Mesendoderm (in vitro differentiated cells): ENCODE measurements at regions not wholly inside any gene's neighbourhood (a gene's known extent, or its start where the extent isn't known, plus 50 kb on each side); places are given as distances from the start of the nearest gene placed in this dataset.

ENCODE experiments used
- DNase-seq: peaks from one replicate; pipeline ENCODE4 v3.0.0; 2013
- H2AK5ac ChIP-seq: 2 replicates; pipeline ENCODE4 v1.6.1; 2013; ENCODE audit warnings: low read length, inconsistent platforms
- H2BK120ac ChIP-seq: 2 replicates; pipeline ENCODE4 v1.6.1; 2013; ENCODE audit warnings: low read depth, mild to moderate bottlenecking, low read length, moderate library complexity, mixed read lengths
- H2BK15ac ChIP-seq: replicated peaks from 2 replicates; pipeline ENCODE4 v1.6.1; 2013; ENCODE audit warnings: low read depth, mild to moderate bottlenecking, moderate library complexity
- H2BK5ac ChIP-seq: 2 replicates; pipeline ENCODE4 v1.6.1; 2013; ENCODE audit warnings: low read length, inconsistent platforms
- H3K18ac ChIP-seq: 2 replicates; pipeline ENCODE4 v1.6.1; 2013; ENCODE audit warnings: mild to moderate bottlenecking, low read length, mixed read lengths
- H3K23ac ChIP-seq: one replicate; pipeline ENCODE4 v1.6.1; 2013; ENCODE audit warnings: low read length
- H3K27ac ChIP-seq: 2 replicates; pipeline ENCODE4 v1.5.1; 2013; ENCODE audit warnings: low read depth, mild to moderate bottlenecking, inconsistent platforms, low read length, moderate library complexity
- H3K27me3 ChIP-seq: 2 replicates; pipeline ENCODE4 v1.6.1; 2013; ENCODE audit warnings: low read length, control low read depth, mild to moderate bottlenecking, inconsistent platforms; ENCODE audit not compliant: insufficient read depth, poor library complexity
- H3K36me3 ChIP-seq: 2 replicates; pipeline ENCODE4 v1.6.1; 2013; ENCODE audit warnings: low read length, inconsistent platforms; ENCODE audit not compliant: control insufficient read depth, insufficient read depth
- H3K4ac ChIP-seq: one replicate; pipeline ENCODE4 v1.6.1; 2013; ENCODE audit warnings: low read depth, mild to moderate bottlenecking, low read length, moderate library complexity
- H3K4me1 ChIP-seq: 2 replicates; pipeline ENCODE4 v1.6.1; 2013; ENCODE audit warnings: low read depth, low read length, inconsistent platforms; ENCODE audit not compliant: control insufficient read depth
- H3K4me2 ChIP-seq: 2 replicates; pipeline ENCODE4 v1.6.1; 2013; ENCODE audit warnings: low read length
- H3K4me3 ChIP-seq: 2 replicates; pipeline ENCODE4 v1.5.1; 2013; ENCODE audit warnings: mild to moderate bottlenecking, low read length
- H3K56ac ChIP-seq: one replicate; pipeline ENCODE4 v1.6.1; 2013; ENCODE audit warnings: low read length
- H3K79me1 ChIP-seq: 2 replicates; pipeline ENCODE4 v1.6.1; 2013; ENCODE audit warnings: low read length, inconsistent platforms
- H3K79me2 ChIP-seq: 2 replicates; pipeline ENCODE4 v1.6.1; 2013; ENCODE audit warnings: mild to moderate bottlenecking, low read length; ENCODE audit not compliant: control insufficient read depth, insufficient read depth
- H3K9ac ChIP-seq: 2 replicates; pipeline ENCODE4 v1.6.1; 2013; ENCODE audit warnings: low read length, inconsistent platforms
- H4K5ac ChIP-seq: one replicate; pipeline ENCODE4 v1.6.1; 2013; ENCODE audit warnings: low read length
- H4K8ac ChIP-seq: one replicate; pipeline ENCODE4 v1.6.1; 2013; ENCODE audit warnings: low read depth, mild to moderate bottlenecking, control low read depth, low read length, moderate library complexity
- WGBS: extraction: QIAGEN DNeasy Blood & Tissue Kit; methylation state at CpG from one replicate; pipeline ENCODE4 v1.1.7; 2013; ENCODE audit warnings: low lambda C conversion rate, missing lambda C conversion rate; ENCODE audit not compliant: insufficient coverage; ENCODE audit errors: extremely low coverage; 5-methylcytosine and 5-hydroxymethylcytosine counted together

DNA sequence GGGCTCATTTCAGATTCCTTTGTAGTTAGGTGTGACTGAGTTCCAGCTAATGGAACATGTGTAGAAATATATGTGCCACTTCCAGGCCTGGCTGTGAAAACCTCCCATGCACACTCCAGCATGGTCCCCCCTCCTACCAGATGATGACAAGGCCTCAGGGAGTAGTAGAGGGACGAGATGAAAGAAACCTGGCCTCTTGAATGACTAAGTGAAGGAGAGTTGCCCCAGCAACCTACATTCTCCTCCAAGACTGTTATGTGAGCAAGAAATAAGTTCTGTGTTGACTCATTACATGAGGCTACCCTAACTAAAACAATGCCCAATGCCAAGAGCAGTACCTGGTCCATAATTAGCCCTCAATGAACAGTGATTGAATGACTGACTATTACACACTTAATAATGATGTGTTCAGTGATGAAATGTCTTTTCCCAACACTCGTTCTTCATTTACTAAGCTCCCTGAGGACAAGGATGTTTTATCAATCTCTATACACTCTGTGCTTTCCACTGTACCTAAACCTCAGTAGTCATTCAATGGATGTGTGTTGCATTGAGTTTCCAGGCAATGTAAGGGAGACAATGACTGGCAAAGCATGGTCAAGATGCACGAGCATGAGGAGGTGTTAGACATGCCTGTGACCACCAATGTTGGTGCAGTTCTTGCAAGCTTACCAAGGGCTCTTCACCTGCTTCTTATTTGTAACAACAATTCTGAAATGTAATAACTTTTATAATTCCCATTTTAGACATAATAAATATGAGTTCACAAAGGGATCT is 62.0 kb upstream of the BCL6 start:
- no peaks in the 10 kb centered on the region for H3K36me3 ChIP-seq
- no peak overlapping the region for H3K27ac ChIP-seq
- no peak overlapping the region for H2AK5ac ChIP-seq
- no peak overlapping the region for H4K5ac ChIP-seq
- WGBS: no CpG with 5 or more reads among the region's 3 CpGs
- H3K4ac ChIP-seq: no peak overlapping the region
- H3K4me3 ChIP-seq: no peak overlapping the region
- no peak overlapping the region for H3K23ac ChIP-seq
- H3K27me3 ChIP-seq: no peaks in the 10 kb centered on the region
- H3K4me1 ChIP-seq: no peaks in the 10 kb centered on the region
- H3K4me2 ChIP-seq: no peak overlapping the region
- H2BK5ac ChIP-seq: no peak overlapping the region
- DNase-seq: no peak
- no peak overlapping the region for H3K18ac ChIP-seq
- H2BK15ac ChIP-seq: no peak overlapping the region
- no peak overlapping the region for H2BK120ac ChIP-seq
- no peak overlapping the region for H3K9ac ChIP-seq
- no peak overlapping the region for H4K8ac ChIP-seq
- no peaks in the 10 kb centered on the region for H3K79me2 ChIP-seq
- no peak overlapping the region for H3K56ac ChIP-seq
- no peaks in the 10 kb centered on the region for H3K79me1 ChIP-seq

GRCh38 chr3:187808527-187808895 is 63.2 kb upstream of the BCL6 start:
- no peak overlapping the region for H2AK5ac ChIP-seq
- H3K9ac ChIP-seq: no peak overlapping the region
- H4K8ac ChIP-seq: no peak overlapping the region
- no peak overlapping the region for H3K27ac ChIP-seq
- H2BK15ac ChIP-seq: no peak overlapping the region
- H3K4ac ChIP-seq: no peak overlapping the region
- no peak overlapping the region for H3K4me2 ChIP-seq
- no peaks in the 10 kb centered on the region for H3K36me3 ChIP-seq
- no peak overlapping the region for H3K18ac ChIP-seq
- no peak overlapping the region for H2BK120ac ChIP-seq
- no peak for DNase-seq
- no peaks in the 10 kb centered on the region for H3K79me2 ChIP-seq
- no peak overlapping the region for H3K4me3 ChIP-seq
- no peaks in the 10 kb centered on the region for H3K4me1 ChIP-seq
- no peaks in the 10 kb centered on the region for H3K27me3 ChIP-seq
- H3K23ac ChIP-seq: no peak overlapping the region
- H4K5ac ChIP-seq: no peak overlapping the region
- WGBS: no CpG with 5 or more reads among the region's 3 CpGs
- H2BK5ac ChIP-seq: no peak overlapping the region
- H3K79me1 ChIP-seq: no peaks in the 10 kb centered on the region
- peak overlapping the region; percentile 20 for H3K56ac ChIP-seq

- Histone ChIP-seq H3K4ac (no peak overlapping the region), H3K4me3 (no peak overlapping the region)
- no CpG with 5 or more reads among the region's 3 CpGs for WGBS
These were observed 64.3 kb upstream of the BCL6 start for GRCh38 chr3:187809612-187809991.

DNA sequence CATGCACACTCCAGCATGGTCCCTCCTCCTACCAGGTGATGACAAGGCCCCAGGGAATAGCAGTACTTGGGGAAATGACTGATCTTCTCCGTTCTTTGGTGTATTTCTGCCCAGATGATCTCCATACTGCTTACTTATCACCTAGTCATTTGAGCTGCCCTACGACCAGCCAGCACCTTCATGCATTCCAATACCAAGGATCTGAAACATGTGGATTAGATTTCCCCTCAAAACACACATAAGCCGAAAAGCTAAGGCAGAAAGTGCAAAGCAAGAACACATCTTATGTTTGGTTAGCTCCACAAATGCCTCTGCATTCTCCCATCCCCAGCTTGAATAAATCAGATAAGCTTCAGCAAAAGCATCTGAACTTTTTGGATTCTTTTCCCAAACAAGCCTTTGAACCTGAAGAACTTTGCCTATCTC is 64.8 kb upstream of the BCL6 start:
- Histone ChIP-seq H2BK15ac (no peak overlapping the region), H3K18ac (no peak overlapping the region), H3K4me2 (no peak overlapping the region), H2AK5ac (no peak overlapping the region), H4K5ac (no peak overlapping the region), H3K36me3 (no peaks in the 10 kb centered on the region), H3K9ac (no peak overlapping the region), H3K4me1 (no peaks in the 10 kb centered on the region), H3K27me3 (no peaks in the 10 kb centered on the region), H4K8ac (no peak overlapping the region), H3K79me1 (no peaks in the 10 kb centered on the region), H3K4me3 (no peak overlapping the region), H3K79me2 (no peaks in the 10 kb centered on the region), H3K23ac (peak overlapping the region; percentile 7), H3K27ac (no peak overlapping the region), H3K4ac (no peak overlapping the region), H2BK120ac (no peak overlapping the region), H3K56ac (no peak overlapping the region), H2BK5ac (no peak overlapping the region)
- no peak for DNase-seq
- no CpG with 5 or more reads among the region's 3 CpGs for WGBS

More at GRCh38 chr3:187809612-187809991, 64.3 kb upstream of the BCL6 start:
- Histone ChIP-seq H3K56ac (no peak overlapping the region), H2BK120ac (no peak overlapping the region), H3K36me3 (no peaks in the 10 kb centered on the region), H4K5ac (no peak overlapping the region), H2BK5ac (no peak overlapping the region), H3K27ac (no peak overlapping the region), H3K23ac (no peak overlapping the region), H2AK5ac (no peak overlapping the region), H3K18ac (no peak overlapping the region), H3K9ac (no peak overlapping the region), H3K4me2 (no peak overlapping the region), H4K8ac (no peak overlapping the region), H3K4me1 (no peaks in the 10 kb centered on the region), H3K27me3 (no peaks in the 10 kb centered on the region), H3K79me2 (no peaks in the 10 kb centered on the region), H3K79me1 (no peaks in the 10 kb centered on the region), H2BK15ac (no peak overlapping the region)
- no peak for DNase-seq

DNA sequence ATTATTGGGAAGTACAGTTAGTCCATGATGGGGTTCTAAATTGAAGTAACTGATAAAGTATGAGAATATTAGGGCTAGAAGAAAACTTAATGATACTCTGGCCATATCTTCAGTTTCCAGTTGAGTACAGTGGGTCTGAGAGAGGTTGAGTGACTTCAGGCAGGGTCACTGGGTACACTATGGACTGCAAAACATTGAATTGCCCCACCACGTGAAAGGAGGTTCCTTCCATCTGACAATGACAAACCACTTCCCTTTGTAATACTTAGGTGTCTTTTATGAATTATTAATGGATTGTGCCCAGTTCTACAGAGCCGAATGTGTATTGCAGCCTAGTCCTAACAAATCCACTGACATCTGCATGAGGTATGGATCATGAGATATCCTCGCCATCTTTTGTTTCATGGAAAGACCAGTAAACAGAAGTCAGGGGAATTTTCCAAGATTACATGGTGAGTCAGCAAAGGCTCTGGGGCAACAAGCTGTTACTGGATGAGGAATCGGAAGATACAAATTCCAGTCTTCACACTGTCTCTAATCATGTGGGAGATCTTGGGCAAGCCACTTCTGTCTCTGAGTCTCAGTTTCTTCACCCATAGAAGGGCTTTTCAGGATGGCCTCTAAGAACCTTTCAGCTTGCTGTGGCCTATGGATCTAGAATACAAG is 66.5 kb upstream of the BCL6 start:
- Histone ChIP-seq H2BK120ac (no peak overlapping the region), H4K5ac (no peak overlapping the region), H2BK15ac (no peak overlapping the region), H3K27me3 (no peaks in the 10 kb centered on the region), H4K8ac (no peak overlapping the region), H3K36me3 (no peaks in the 10 kb centered on the region), H3K27ac (no peak overlapping the region), H3K4ac (no peak overlapping the region), H3K79me1 (no peaks in the 10 kb centered on the region), H3K4me3 (no peak overlapping the region), H3K56ac (no peak overlapping the region), H3K9ac (no peak overlapping the region), H3K79me2 (no peaks in the 10 kb centered on the region), H3K4me2 (no peak overlapping the region), H3K23ac (no peak overlapping the region), H2AK5ac (no peak overlapping the region), H2BK5ac (no peak overlapping the region), H3K4me1 (no peaks in the 10 kb centered on the region), H3K18ac (no peak overlapping the region)
- DNase-seq: peak; percentile 57
- no CpG with 5 or more reads among the region's 4 CpGs for WGBS
